IPS-NIHi11 (cell line): ENCODE measurements at regions not wholly inside any gene's neighbourhood (a gene's known extent, or its start where the extent isn't known, plus 50 kb on each side); places are given as distances from the start of the nearest gene placed in this dataset.

ENCODE experiments used
- DNase-seq: peaks from one replicate; pipeline ENCODE4 v3.0.0; 2012; ENCODE audit warnings: mixed read lengths, low spot score

GRCh38 chr1:184141361-184141880 is 89.9 kb downstream of the TSEN15 start:
- DNase-seq = no peak

- no peak for DNase-seq
These were observed 91.9 kb downstream of the TSEN15 start for GRCh38 chr1:184143449-184143848.

- no peak for DNase-seq
These were observed 93.6 kb downstream of the TSEN15 start for GRCh38 chr1:184145083-184145482.

- DNase-seq = no peak
These were observed 94.7 kb downstream of the TSEN15 start for GRCh38 chr1:184146202-184146601.

- DNase-seq = no peak
These were observed 99.4 kb downstream of the TSEN15 start for GRCh38 chr1:184150776-184151531.

GRCh38 chr1:184152434-184152898 is 100.9 kb downstream of the TSEN15 start:
- DNase-seq = no peak

- DNase-seq = no peak
These were observed 101.4 kb downstream of the TSEN15 start for GRCh38 chr1:184152974-184153373.

GRCh38 chr1:184153731-184154130 is 102.2 kb downstream of the TSEN15 start:
- DNase-seq = no peak

- peak; percentile 14 for DNase-seq
These were observed 105.2 kb downstream of the TSEN15 start for GRCh38 chr1:184156521-184157393.

GRCh38 chr1:184157394-184157742 is 105.8 kb downstream of the TSEN15 start:
- DNase-seq = no peak

- no peak for DNase-seq
These were observed 107.6 kb downstream of the TSEN15 start for GRCh38 chr1:184158896-184159681.

GRCh38 chr1:184160236-184160635 is 108.7 kb downstream of the TSEN15 start:
- DNase-seq = no peak

- no peak for DNase-seq
These were observed 109.7 kb downstream of the TSEN15 start for GRCh38 chr1:184161071-184161698.

- no peak for DNase-seq
These were observed 110.8 kb downstream of the TSEN15 start for GRCh38 chr1:184162281-184162680.

- DNase-seq = peak; percentile 21
These were observed 112.3 kb downstream of the TSEN15 start for GRCh38 chr1:184163674-184164465.

GRCh38 chr1:184164536-184164935 is 113.0 kb downstream of the TSEN15 start:
- DNase-seq = no peak

GRCh38 chr1:184166485-184166884 is 115.0 kb downstream of the TSEN15 start:
- DNase-seq = no peak

GRCh38 chr1:184167352-184167751 is 115.8 kb downstream of the TSEN15 start:
- no peak for DNase-seq

- DNase-seq = no peak
These were observed 119.2 kb downstream of the TSEN15 start for GRCh38 chr1:184170719-184171118.

- no peak for DNase-seq
These were observed 124.5 kb downstream of the TSEN15 start for GRCh38 chr1:184176058-184176457.

GRCh38 chr1:184181044-184181443 is 129.5 kb downstream of the TSEN15 start:
- DNase-seq = no peak
